ENCODE measurements at regions not wholly inside any gene's neighbourhood (a gene's known extent, or its start where the extent isn't known, plus 50 kb on each side); places are given as distances from the start of the nearest gene placed in this dataset.

DNA sequence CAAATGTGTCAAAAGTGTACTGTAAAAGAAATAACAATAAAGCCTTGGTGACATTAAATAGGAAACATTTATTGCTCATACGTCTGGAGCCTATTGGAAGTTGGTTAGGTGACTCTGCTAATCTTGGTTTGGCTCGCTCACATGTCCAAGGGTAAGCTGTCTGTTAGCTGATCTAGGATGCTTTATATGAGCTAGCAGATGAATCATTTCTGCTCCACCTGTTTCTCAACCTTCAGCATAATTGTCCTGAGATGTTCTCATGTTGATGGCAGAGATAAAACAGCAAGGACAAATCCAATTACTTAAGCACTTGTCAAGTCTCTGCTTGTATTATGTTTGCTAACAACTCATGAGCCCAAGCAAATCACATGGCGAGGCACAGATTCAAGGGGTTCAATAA is 56.0 kb upstream of the CD53 start:
- no peak overlapping the region for H3K27ac ChIP-seq (ENCODE audit: insufficient read depth, low read depth, low read length, poor library complexity, severe bottlenecking)
- H3K36me3 ChIP-seq (ENCODE audit: control insufficient read depth, insufficient read depth, low read length) = no peaks in the 10 kb centered on the region
- peaks cover 22% of the 10 kb centered on the region for H3K27me3 ChIP-seq (ENCODE audit: control insufficient read depth, insufficient read depth, low read length, poor library complexity, severe bottlenecking)
- H3K4me1 ChIP-seq (ENCODE audit: control insufficient read depth, insufficient read depth, low read length) = no peaks in the 10 kb centered on the region
- no peak overlapping the region for H3K4me3 ChIP-seq (ENCODE audit: insufficient read depth, low read depth, low read length)
- 78 to 84% methylated on average over 3 of the region's 3 CpGs for WGBS, 2 experiments
- H3K9me3 ChIP-seq (ENCODE audit: control insufficient read depth, low read length) = no peaks in the 10 kb centered on the region

DNA sequence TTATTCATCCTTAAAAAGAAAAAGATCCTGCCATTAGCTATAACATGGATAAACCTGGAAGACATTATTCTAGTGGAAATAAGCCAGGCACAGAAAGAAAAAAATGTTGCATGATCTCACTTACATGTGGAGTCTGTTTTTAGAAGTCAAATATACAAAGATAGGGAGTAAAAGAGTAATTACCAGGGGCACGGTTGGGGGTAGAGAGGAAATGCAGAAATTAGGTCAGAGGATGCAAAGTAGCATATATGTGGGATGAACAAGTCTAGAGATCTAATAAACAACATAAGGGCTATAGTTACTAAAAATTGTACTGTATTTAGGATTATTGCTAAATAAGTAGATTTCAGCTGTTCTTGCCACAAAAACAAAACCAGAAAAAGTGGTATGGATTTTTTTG is 61.4 kb upstream of the CD53 start:
- no peaks in the 10 kb centered on the region for H3K9me3 ChIP-seq (ENCODE audit: control insufficient read depth, low read length)
- no peaks in the 10 kb centered on the region for H3K36me3 ChIP-seq (ENCODE audit: control insufficient read depth, insufficient read depth, low read length)
- H3K4me1 ChIP-seq (ENCODE audit: control insufficient read depth, insufficient read depth, low read length) = no peaks in the 10 kb centered on the region
- peaks cover 22% of the 10 kb centered on the region for H3K27me3 ChIP-seq (ENCODE audit: control insufficient read depth, insufficient read depth, low read length, poor library complexity, severe bottlenecking)
- 36 to 64% methylated on average over 1 of the region's 1 CpG for WGBS, 2 experiments
- no peak overlapping the region for H3K27ac ChIP-seq (ENCODE audit: insufficient read depth, low read depth, low read length, poor library complexity, severe bottlenecking)
- H3K4me3 ChIP-seq (ENCODE audit: insufficient read depth, low read depth, low read length) = no peak overlapping the region

DNA sequence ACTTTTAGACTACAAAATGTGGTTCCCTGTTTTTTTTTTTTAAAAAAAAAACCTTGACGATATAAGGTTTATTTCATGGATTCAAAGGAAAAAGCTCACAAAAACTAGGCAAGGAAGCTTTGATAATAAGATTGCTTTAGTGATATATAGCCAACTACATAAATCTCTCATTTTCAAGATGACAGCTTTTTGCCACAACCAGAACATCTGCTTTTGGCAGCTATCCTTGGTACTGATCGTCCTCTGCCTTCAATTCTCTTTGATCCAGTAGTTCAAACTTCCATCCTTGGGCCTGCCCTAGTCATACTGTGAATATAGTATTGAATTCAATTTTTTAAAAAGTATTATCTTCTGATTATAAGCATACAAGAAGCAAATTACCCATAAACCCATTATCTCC is 72.9 kb upstream of the CD53 start:
- no peaks in the 10 kb centered on the region for H3K36me3 ChIP-seq (ENCODE audit: control insufficient read depth, insufficient read depth, low read length)
- no peaks in the 10 kb centered on the region for H3K9me3 ChIP-seq (ENCODE audit: control insufficient read depth, low read length)
- no peak overlapping the region for H3K4me3 ChIP-seq (ENCODE audit: insufficient read depth, low read depth, low read length)
- 57 to 83% methylated on average over 1 to 2 of the region's 2 CpGs for WGBS, 2 experiments
- no peaks in the 10 kb centered on the region for H3K4me1 ChIP-seq (ENCODE audit: control insufficient read depth, insufficient read depth, low read length)
- H3K27me3 ChIP-seq (ENCODE audit: control insufficient read depth, insufficient read depth, low read length, poor library complexity, severe bottlenecking) = no peaks in the 10 kb centered on the region
- no peak overlapping the region for H3K27ac ChIP-seq (ENCODE audit: insufficient read depth, low read depth, low read length, poor library complexity, severe bottlenecking)

DNA sequence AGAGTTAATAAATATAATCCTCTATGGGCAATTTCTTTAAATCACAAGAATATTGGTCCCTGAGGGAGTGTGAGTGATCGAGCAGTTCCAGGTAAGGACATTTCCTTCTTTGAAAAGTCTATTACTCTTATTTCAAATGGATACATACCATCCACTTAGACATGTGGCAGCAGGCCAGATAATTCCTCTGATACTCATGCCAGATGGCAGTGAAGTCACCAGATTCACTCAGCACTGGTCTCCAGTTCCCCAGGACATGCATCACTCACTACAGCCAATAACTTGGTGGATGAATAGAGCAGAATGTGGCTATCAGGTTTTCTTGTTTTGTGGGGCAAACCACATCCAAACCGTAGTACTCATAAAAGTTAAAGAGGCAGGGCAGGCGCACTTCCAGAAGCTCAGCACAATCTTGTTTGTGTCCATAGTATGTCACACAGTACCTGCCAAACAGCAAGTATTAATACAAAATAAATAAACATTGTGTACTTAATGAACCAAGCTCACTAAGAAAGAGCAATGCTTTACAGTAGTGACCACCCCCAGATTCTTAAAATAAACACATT is 74.2 kb upstream of the CD53 start:
- no peaks in the 10 kb centered on the region for H3K36me3 ChIP-seq (ENCODE audit: control insufficient read depth, insufficient read depth, low read length)
- H3K27ac ChIP-seq (ENCODE audit: insufficient read depth, low read depth, low read length, poor library complexity, severe bottlenecking) = no peak overlapping the region
- no peaks in the 10 kb centered on the region for H3K4me1 ChIP-seq (ENCODE audit: control insufficient read depth, insufficient read depth, low read length)
- WGBS, 2 experiments = 83 to 96% methylated on average over 3 of the region's 3 CpGs
- H3K27me3 ChIP-seq (ENCODE audit: control insufficient read depth, insufficient read depth, low read length, poor library complexity, severe bottlenecking) = no peaks in the 10 kb centered on the region
- no peak overlapping the region for H3K4me3 ChIP-seq (ENCODE audit: insufficient read depth, low read depth, low read length)
- no peaks in the 10 kb centered on the region for H3K9me3 ChIP-seq (ENCODE audit: control insufficient read depth, low read length)

DNA sequence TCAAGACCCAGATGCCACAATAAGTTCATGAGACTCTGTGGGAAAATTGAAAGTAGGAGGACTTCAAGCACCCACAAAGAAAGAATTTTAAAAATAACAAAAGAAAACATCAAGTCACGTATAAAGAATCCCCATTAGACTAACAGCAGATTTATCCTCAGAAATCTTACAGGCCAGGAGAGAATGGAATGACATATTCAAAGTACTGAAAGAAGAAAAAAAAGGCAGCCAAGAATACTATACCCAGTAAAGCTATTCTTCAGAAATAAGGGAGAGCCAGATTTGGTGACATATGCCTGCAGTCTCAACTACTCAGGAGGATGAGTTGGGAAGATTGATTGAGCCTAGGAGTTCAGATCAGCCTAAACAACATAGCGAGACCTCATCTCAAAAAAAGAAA is 84.3 kb upstream of the CD53 start:
- H3K36me3 ChIP-seq (ENCODE audit: control insufficient read depth, insufficient read depth, low read length) = no peaks in the 10 kb centered on the region
- H3K27me3 ChIP-seq (ENCODE audit: control insufficient read depth, insufficient read depth, low read length, poor library complexity, severe bottlenecking) = no peaks in the 10 kb centered on the region
- WGBS, 2 experiments = 86% methylated on average over 2 of the region's 2 CpGs; no CpG with 5 or more reads in 1 of the 2 experiments
- no peak overlapping the region for H3K27ac ChIP-seq (ENCODE audit: insufficient read depth, low read depth, low read length, poor library complexity, severe bottlenecking)
- no peak overlapping the region for H3K4me3 ChIP-seq (ENCODE audit: insufficient read depth, low read depth, low read length)
- no peaks in the 10 kb centered on the region for H3K9me3 ChIP-seq (ENCODE audit: control insufficient read depth, low read length)
- no peaks in the 10 kb centered on the region for H3K4me1 ChIP-seq (ENCODE audit: control insufficient read depth, insufficient read depth, low read length)

DNA sequence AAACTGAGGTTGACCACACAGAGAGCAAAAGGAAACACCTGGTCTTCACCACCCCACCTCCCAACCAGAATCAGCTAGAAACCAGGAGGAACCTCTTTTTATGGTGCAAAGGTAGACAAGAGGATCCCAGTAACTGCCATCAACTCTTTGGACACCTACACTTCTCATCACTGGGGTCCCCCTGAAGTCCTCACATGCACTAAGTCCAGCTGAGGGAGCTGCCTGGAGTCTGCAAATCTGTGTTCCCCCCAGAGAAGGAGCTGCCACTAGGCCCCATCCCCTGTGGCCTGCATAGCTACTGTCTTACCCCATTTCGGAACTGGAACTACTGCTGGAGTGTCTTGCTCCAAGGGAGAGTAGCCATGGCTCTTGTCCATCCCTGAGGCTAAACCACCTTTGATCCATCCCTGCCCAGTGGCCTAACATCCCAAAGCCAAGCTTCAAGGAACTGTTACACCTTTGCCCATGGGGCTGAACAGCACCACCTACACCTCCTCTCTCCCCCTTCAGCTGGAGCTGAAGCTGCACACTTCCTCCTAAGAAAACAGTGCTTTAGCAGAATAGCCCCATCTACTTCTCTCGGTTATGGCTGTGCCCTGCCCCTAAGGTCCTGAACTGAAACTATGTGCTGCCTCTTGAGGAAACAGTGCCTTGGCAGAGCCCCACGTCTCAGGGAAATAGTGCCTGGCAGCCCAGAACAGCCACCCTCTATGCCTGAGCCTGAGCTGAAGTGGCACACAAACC is 85.4 kb upstream of the CD53 start:
- H3K27ac ChIP-seq (ENCODE audit: insufficient read depth, low read depth, low read length, poor library complexity, severe bottlenecking) = no peak overlapping the region
- no peaks in the 10 kb centered on the region for H3K36me3 ChIP-seq (ENCODE audit: control insufficient read depth, insufficient read depth, low read length)
- no peaks in the 10 kb centered on the region for H3K27me3 ChIP-seq (ENCODE audit: control insufficient read depth, insufficient read depth, low read length, poor library complexity, severe bottlenecking)
- H3K4me1 ChIP-seq (ENCODE audit: control insufficient read depth, insufficient read depth, low read length) = no peaks in the 10 kb centered on the region
- H3K4me3 ChIP-seq (ENCODE audit: insufficient read depth, low read depth, low read length) = no peak overlapping the region
- 78 to 80% methylated on average over 3 of the region's 3 CpGs for WGBS, 2 experiments
- no peaks in the 10 kb centered on the region for H3K9me3 ChIP-seq (ENCODE audit: control insufficient read depth, low read length)

DNA sequence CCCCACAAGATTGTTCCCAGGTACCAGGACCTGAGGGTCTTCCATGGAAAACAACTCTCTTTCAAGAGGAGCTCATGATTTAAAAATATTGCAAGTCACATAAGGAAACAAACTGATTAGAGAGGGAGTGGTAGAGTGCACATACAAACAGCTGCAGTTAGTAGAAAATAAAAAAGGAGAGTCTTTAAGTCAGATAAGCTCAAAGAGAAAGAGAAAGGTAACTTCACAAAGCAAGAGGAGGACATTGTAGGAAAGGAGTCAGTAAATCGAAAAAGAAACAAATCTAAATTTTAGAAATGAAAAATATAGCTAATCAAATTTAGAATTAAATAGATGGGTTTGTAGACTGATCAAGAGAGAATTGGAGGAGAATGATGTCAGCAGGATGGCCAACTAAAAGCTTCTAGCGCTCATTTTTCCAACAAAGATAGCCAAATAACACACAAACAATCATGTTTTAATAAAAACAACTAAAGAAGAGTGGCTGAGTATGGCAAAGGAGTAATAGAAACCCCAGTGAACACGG is 86.1 kb upstream of the CD53 start:
- H3K27ac ChIP-seq (ENCODE audit: insufficient read depth, low read depth, low read length, poor library complexity, severe bottlenecking) = no peak overlapping the region
- H3K4me3 ChIP-seq (ENCODE audit: insufficient read depth, low read depth, low read length) = no peak overlapping the region
- no peaks in the 10 kb centered on the region for H3K36me3 ChIP-seq (ENCODE audit: control insufficient read depth, insufficient read depth, low read length)
- H3K9me3 ChIP-seq (ENCODE audit: control insufficient read depth, low read length) = no peaks in the 10 kb centered on the region
- 80 to 100% methylated on average over 1 to 3 of the region's 3 CpGs for WGBS, 2 experiments
- H3K27me3 ChIP-seq (ENCODE audit: control insufficient read depth, insufficient read depth, low read length, poor library complexity, severe bottlenecking) = no peaks in the 10 kb centered on the region
- H3K4me1 ChIP-seq (ENCODE audit: control insufficient read depth, insufficient read depth, low read length) = no peaks in the 10 kb centered on the region

DNA sequence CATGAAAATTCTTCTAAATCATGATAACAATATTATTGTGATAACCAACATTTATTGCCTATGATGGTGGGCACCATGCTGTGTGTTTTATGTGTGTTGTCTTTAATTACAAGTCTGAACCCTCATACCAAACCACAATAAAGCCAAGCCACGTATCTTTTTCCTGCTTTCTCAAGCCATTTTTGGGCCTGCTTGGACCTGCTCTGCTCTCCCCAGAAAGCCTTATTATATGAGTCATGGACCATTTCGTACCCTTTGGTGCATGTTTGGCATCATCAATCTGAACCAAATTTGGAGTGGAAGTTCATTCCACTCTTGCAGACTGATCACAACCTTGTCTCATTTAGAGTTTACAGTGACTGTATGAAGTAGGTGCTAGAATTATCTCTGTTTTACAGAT is 87.3 kb upstream of the CD53 start:
- Histone ChIP-seq H3K36me3 (ENCODE audit: control insufficient read depth, insufficient read depth, low read length) (no peaks in the 10 kb centered on the region), H3K4me1 (ENCODE audit: control insufficient read depth, insufficient read depth, low read length) (no peaks in the 10 kb centered on the region), H3K27ac (ENCODE audit: insufficient read depth, low read depth, low read length, poor library complexity, severe bottlenecking) (no peak overlapping the region), H3K4me3 (ENCODE audit: insufficient read depth, low read depth, low read length) (no peak overlapping the region), H3K27me3 (ENCODE audit: control insufficient read depth, insufficient read depth, low read length, poor library complexity, severe bottlenecking) (no peaks in the 10 kb centered on the region), H3K9me3 (ENCODE audit: control insufficient read depth, low read length) (no peaks in the 10 kb centered on the region)
- WGBS, 2 experiments = 74 to 82% methylated on average over 2 of the region's 2 CpGs

DNA sequence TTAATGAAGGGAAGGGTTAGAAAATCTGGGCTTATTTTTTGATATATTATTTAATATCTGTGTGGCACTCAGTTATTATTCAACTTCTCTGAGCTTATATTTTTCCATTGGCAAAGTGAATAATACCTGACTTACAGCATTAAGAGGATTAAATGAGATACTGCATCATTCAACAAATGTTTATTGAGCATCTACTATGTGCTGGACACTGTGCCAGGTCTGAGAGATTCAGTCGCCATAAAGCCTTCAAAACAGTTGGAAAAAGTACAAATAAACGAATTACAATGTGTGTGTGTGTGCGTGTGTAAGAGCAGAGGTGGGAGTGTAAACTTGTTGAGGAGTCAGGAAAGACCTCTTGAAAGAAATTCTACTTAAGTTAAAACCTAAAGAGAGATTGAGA is 87.9 kb upstream of the CD53 start:
- Histone ChIP-seq H3K9me3 (ENCODE audit: control insufficient read depth, low read length) (no peaks in the 10 kb centered on the region), H3K4me1 (ENCODE audit: control insufficient read depth, insufficient read depth, low read length) (no peaks in the 10 kb centered on the region), H3K4me3 (ENCODE audit: insufficient read depth, low read depth, low read length) (no peak overlapping the region), H3K27me3 (ENCODE audit: control insufficient read depth, insufficient read depth, low read length, poor library complexity, severe bottlenecking) (peaks cover 4% of the 10 kb centered on the region), H3K27ac (ENCODE audit: insufficient read depth, low read depth, low read length, poor library complexity, severe bottlenecking) (no peak overlapping the region), H3K36me3 (ENCODE audit: control insufficient read depth, insufficient read depth, low read length) (no peaks in the 10 kb centered on the region)
- 72 to 75% methylated on average over 3 of the region's 3 CpGs for WGBS, 2 experiments

DNA sequence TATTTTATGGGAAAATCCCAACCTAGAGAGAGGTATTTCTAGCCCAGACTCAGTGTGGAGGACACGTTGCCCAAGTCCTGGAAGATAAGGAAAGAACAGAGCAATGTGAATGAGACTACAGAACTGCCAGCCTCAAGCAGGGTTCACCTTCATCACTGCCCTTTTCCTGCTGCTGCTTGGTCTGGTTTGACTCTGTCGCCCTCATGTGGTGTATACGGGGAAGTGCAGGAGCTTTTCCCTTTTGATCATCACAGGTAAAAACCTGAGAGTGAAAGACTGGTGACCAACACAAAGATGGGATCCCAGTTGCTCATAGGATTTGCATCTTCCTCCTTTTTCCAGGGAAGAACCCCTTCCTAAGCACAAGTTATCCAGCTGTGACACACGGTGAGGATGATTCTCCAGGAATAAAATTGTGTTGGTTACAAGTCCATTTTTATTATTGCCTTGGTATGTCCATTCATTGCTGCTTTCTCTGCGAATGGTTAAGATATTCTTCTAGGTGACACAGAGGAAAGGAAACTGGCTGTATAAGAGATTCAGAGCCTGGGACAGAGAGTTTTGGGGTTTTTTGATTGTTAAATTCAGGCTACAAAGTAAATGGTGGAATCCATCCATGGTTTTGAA is 89.5 kb upstream of the CD53 start:
- 18 to 21% methylated on average over 5 of the region's 5 CpGs for WGBS, 2 experiments
- H3K27me3 ChIP-seq (ENCODE audit: control insufficient read depth, insufficient read depth, low read length, poor library complexity, severe bottlenecking) = peaks cover 15% of the 10 kb centered on the region
- no peaks in the 10 kb centered on the region for H3K36me3 ChIP-seq (ENCODE audit: control insufficient read depth, insufficient read depth, low read length)

More for the DNA sequence above, 89.5 kb upstream of the CD53 start:
- no peak overlapping the region for H3K27ac ChIP-seq (ENCODE audit: insufficient read depth, low read depth, low read length, poor library complexity, severe bottlenecking)
- H3K4me3 ChIP-seq (ENCODE audit: insufficient read depth, low read depth, low read length) = no peak overlapping the region
- H3K9me3 ChIP-seq (ENCODE audit: control insufficient read depth, low read length) = no peaks in the 10 kb centered on the region
- H3K4me1 ChIP-seq (ENCODE audit: control insufficient read depth, insufficient read depth, low read length) = no peaks in the 10 kb centered on the region
